GM13977 (cell line): ENCODE measurements at regions not wholly inside any gene's neighbourhood (a gene's known extent, or its start where the extent isn't known, plus 50 kb on each side); places are given as distances from the start of the nearest gene placed in this dataset.

Experiments used
- DNase-seq: peaks from one replicate; pipeline ENCODE4 v3.0.0; 2012; ENCODE audit warnings: low spot score
- in situ Hi-C: fragments of 300-500 bp; cut with MboI; formaldehyde crosslinking; loops from one replicate; pipeline ENCODE4 v1.12.0; 2022; ENCODE audit warnings: low sequenced_read_pairs, low pct_unique_long_range_greater_than_20kb, mixed read lengths, inconsistent platforms; ENCODE audit not compliant: unreplicated experiment
- TF ChIP-seq, protein P1 (sequence below): IDR thresholded peaks from 2 replicates; pipeline ENCODE4 v1.5.1; 2012; ENCODE audit warnings: mild to moderate bottlenecking, control low read depth; ENCODE audit not compliant: insufficient read depth; ENCODE audit errors: extremely low read depth, missing control alignments

DNA sequence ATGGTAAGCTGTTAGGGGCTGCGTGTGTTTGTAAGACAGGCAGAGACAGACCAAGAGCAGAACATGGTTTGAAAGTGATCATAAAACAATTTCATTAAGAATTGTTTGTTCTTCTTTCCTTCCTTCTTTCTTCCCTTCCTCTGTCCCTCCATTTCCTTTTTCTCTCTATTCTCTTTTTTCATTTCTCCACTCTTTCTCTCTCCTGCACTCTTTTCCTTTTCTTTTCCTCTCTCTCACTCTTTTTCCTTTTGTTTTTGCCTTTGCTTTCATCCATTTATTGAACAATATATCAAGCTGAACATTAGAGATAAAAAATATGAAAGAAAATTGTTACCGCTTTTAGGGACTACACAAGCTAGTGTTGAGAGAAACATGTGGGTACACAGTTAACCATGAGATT lies 62.2 kb upstream of the GOLIM4 start:
- in situ Hi-C loops, result no loop called here
- TF ChIP-seq, protein P1, sequence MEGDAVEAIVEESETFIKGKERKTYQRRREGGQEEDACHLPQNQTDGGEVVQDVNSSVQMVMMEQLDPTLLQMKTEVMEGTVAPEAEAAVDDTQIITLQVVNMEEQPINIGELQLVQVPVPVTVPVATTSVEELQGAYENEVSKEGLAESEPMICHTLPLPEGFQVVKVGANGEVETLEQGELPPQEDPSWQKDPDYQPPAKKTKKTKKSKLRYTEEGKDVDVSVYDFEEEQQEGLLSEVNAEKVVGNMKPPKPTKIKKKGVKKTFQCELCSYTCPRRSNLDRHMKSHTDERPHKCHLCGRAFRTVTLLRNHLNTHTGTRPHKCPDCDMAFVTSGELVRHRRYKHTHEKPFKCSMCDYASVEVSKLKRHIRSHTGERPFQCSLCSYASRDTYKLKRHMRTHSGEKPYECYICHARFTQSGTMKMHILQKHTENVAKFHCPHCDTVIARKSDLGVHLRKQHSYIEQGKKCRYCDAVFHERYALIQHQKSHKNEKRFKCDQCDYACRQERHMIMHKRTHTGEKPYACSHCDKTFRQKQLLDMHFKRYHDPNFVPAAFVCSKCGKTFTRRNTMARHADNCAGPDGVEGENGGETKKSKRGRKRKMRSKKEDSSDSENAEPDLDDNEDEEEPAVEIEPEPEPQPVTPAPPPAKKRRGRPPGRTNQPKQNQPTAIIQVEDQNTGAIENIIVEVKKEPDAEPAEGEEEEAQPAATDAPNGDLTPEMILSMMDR, result no peak
- no peak for DNase-seq

DNA sequence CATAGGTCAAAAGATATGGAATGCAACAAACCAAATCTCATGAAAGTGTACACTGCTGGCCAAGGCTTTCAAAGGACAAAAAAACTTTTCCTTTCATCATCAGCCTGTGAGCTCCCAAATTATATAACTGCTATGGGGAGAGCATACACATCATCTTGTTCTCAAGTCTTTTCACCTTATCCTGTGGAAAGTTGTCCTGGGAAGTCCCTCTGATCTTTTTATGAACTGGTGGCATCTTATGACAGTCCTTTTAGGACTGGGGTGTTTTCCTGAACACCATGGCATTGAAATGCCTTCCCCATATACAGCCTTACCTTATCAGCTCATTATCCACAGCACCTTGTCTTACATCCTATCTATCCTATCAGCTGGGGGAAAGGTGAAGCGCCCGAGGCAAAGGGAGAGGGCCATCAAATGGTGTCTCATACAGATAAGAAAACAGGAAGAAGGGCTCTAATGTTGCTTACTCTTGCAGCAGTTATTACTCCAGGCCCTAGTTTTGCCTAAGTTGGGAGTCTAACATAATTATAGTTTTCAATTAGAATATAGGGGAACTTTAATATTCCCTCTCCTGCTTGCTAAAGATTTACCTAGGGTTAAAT lies 61.5 kb upstream of the GOLIM4 start:
- DNase-seq, result no peak
- in situ Hi-C loops, result no loop called here
- TF ChIP-seq, protein P1, result no peak

DNA sequence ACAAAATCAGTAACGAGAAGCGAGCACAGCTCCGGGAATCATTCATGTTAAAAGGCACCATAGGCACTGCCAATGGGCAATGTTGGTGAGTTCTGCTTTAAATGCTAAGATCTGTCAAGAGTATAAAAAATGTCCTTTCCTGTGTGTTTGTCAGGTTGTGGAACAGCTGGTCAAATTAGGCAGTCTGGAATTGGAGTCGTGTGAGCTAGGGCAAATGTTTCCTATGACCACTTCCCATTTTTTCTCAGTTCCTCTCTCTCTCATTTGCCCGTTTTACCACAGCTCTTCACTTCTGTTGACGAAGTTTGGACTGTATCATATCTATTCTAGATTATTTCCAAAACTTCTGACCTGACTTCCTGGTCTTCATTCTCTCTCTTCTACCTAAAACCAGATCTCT lies 60.8 kb upstream of the GOLIM4 start:
- in situ Hi-C loops, result no loop called here
- DNase-seq, result no peak
- TF ChIP-seq, protein P1, result no peak

DNA sequence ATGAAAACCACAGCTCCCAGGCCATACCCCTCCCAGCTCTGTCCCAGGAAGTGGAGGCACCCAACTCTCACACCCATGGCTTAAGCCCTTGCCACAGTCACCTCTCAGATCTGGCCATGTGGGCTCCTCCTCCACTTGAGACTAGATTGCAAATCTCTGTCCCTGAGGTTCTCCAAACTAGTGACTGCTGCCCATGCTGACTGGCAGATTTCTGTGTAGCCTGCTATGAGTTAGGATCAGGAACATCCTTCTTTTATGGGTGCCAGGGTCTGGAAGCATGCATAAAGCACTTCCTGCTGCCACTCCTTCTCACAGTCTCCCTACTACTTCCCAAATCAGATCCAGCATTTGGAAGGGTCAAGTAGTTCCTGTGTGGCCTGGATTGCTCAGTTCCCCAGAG lies 59.6 kb upstream of the GOLIM4 start:
- TF ChIP-seq, protein P1, result no peak
- in situ Hi-C loops, result no loop called here
- no peak for DNase-seq

DNA sequence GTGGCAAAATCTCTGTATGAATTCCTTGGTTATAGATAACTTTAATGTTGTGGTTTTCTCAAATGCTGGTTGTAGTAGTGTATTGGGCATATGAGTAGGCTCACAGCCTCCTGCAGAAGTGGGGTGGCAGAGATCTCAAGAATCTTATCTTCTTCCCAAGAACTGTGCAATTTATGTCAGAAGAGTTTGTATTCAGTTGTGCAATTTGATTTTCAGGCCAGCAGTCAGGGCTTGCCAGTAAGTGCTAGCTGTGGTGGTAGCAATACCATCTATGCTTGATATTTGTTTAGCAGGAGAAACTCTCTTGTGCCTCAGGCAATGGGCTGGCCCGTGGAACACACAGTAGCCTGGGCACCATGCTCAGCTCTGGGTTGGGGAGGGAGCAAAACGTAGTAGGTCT lies 58.4 kb upstream of the GOLIM4 start:
- TF ChIP-seq, protein P1, result no peak
- DNase-seq, result no peak
- in situ Hi-C loops, result no loop called here

DNA sequence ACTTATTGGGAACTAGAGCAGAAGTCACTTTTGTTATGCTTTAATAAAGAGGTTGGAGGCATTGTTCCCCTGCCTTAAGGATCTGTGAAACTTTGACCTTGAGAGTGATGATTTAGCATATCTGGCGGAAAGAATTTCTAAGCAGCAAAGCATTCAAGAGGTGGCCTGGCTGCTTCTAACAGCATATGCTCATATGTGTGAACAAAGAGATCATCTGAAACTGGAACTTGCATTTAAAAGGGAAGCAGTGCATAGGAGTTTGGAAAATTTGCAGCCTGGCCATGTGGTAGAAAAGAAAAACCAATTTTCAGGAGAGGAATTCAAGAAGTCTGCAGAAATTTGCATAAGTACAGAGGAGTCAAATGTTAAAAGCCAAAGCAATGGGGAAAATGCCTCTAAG lies 56.4 kb upstream of the GOLIM4 start:
- DNase-seq, result no peak
- in situ Hi-C loops, result no loop called here
- TF ChIP-seq, protein P1, result no peak
